OCI-LY3 (cell line): ENCODE measurements at regions not wholly inside any gene's neighbourhood (a gene's known extent, or its start where the extent isn't known, plus 50 kb on each side); places are given as distances from the start of the nearest gene placed in this dataset.

ENCODE experiments used
- H2AFZ ChIP-seq: fragments of 200-600, 300-600 bp; shearing (Covaris generic); 2 replicates; pipeline ENCODE4 v1.6.0; 2014; ENCODE audit warnings: antibody characterized with exemption, low read depth, low read length
- H3K27ac ChIP-seq: fragments of 200-600, 300-600 bp; sonication (generic); 2 replicates; pipeline ENCODE4 v1.5.1; 2014; ENCODE audit warnings: mild to moderate bottlenecking, low read length, moderate library complexity, mixed read lengths
- H3K27me3 ChIP-seq: fragments of 200-600, 300-600 bp; sonication (generic); 2 replicates; pipeline ENCODE4 v1.6.1; 2014; ENCODE audit warnings: low read depth, low read length, mixed read lengths
- H3K36me3 ChIP-seq: fragments of 200-600, 300-600 bp; sonication (generic); replicated peaks from 2 replicates; pipeline ENCODE3; 2014; ENCODE audit warnings: low read depth, low read length, mixed read lengths
- H3K4me1 ChIP-seq: fragments of 300-600, 200-600 bp; sonication (generic); 2 replicates; pipeline ENCODE4 v1.6.1; 2014; ENCODE audit warnings: low read length, mixed read lengths
- H3K4me2 ChIP-seq: fragments of 200-600, 300-600 bp; sonication (generic); 2 replicates; pipeline ENCODE4 v1.6.1; 2014; ENCODE audit warnings: low read length, mixed read lengths
- H3K4me3 ChIP-seq: fragments of 300-600, 200-600 bp; sonication (generic); 2 replicates; pipeline ENCODE4 v1.5.1; 2014; ENCODE audit warnings: antibody characterized with exemption, mild to moderate bottlenecking, low read length, moderate library complexity
- H3K79me2 ChIP-seq: fragments of 300-600, 200-600 bp; shearing (Covaris generic); 2 replicates; pipeline ENCODE4 v1.6.1; 2014; ENCODE audit warnings: mild to moderate bottlenecking, low read length, mixed read lengths
- H3K9ac ChIP-seq: fragments of 300-600, 200-600 bp; shearing (Covaris generic); 2 replicates; pipeline ENCODE4 v1.6.0; 2014; ENCODE audit warnings: mild to moderate bottlenecking, low read length, moderate library complexity
- H3K9me3 ChIP-seq: fragments of 200-600, 300-600 bp; shearing (Covaris generic); 2 replicates; pipeline ENCODE4 v1.6.1; 2014; ENCODE audit warnings: low read length, mixed read lengths; ENCODE audit not compliant: insufficient read depth
- H4K20me1 ChIP-seq: fragments of 200-600, 300-600 bp; sonication (generic); 2 replicates; pipeline ENCODE4 v1.6.1; 2016; ENCODE audit warnings: low read length, mixed read lengths; ENCODE audit not compliant: insufficient read depth
- EZH2phosphoT487 ChIP-seq: fragments of 200-600 bp; shearing (Covaris generic); IDR thresholded peaks from 2 replicates; pipeline ENCODE4 v1.6.1; 2018; ENCODE audit warnings: antibody characterized with exemption, mixed run types, low read depth
- TF ChIP-seq, protein P1 (sequence below): fragments of 200-600, 300-600 bp; sonication (generic); IDR thresholded peaks from 2 replicates; pipeline ENCODE4 v1.5.1; 2014; ENCODE audit warnings: antibody characterized with exemption, low read length, low read depth

- no peak overlapping the region for H3K4me2 ChIP-seq
- H2AFZ ChIP-seq, result no peak overlapping the region
- H3K27me3 ChIP-seq, result no peaks in the 10 kb centered on the region
- H3K9me3 ChIP-seq, result no peaks in the 10 kb centered on the region
- no peaks in the 10 kb centered on the region for H3K36me3 ChIP-seq
- no peak overlapping the region for H3K9ac ChIP-seq
- H3K4me1 ChIP-seq, result no peaks in the 10 kb centered on the region
- no peak overlapping the region for H3K4me3 ChIP-seq
- H3K27ac ChIP-seq, result no peak overlapping the region
- no peaks in the 10 kb centered on the region for H4K20me1 ChIP-seq
- TF ChIP-seq, protein P1, sequence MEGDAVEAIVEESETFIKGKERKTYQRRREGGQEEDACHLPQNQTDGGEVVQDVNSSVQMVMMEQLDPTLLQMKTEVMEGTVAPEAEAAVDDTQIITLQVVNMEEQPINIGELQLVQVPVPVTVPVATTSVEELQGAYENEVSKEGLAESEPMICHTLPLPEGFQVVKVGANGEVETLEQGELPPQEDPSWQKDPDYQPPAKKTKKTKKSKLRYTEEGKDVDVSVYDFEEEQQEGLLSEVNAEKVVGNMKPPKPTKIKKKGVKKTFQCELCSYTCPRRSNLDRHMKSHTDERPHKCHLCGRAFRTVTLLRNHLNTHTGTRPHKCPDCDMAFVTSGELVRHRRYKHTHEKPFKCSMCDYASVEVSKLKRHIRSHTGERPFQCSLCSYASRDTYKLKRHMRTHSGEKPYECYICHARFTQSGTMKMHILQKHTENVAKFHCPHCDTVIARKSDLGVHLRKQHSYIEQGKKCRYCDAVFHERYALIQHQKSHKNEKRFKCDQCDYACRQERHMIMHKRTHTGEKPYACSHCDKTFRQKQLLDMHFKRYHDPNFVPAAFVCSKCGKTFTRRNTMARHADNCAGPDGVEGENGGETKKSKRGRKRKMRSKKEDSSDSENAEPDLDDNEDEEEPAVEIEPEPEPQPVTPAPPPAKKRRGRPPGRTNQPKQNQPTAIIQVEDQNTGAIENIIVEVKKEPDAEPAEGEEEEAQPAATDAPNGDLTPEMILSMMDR, result no peak
- TF ChIP-seq EZH2phosphoT487, result no peak
- H3K79me2 ChIP-seq, result no peaks in the 10 kb centered on the region
Measured at GRCh38 chr2:188217264-188217663, 74.4 kb upstream of the GULP1 start.

GRCh38 chr2:188219541-188219940 is 72.1 kb upstream of the GULP1 start:
- Histone ChIP-seq H3K27ac (no peak overlapping the region), H3K36me3 (no peaks in the 10 kb centered on the region), H3K4me2 (no peak overlapping the region), H2AFZ (no peak overlapping the region), H4K20me1 (no peaks in the 10 kb centered on the region), H3K4me1 (no peaks in the 10 kb centered on the region), H3K27me3 (no peaks in the 10 kb centered on the region), H3K79me2 (no peaks in the 10 kb centered on the region), H3K4me3 (no peak overlapping the region), H3K9ac (no peak overlapping the region), H3K9me3 (no peaks in the 10 kb centered on the region)
- TF ChIP-seq, protein P1, result no peak
- no peak for TF ChIP-seq EZH2phosphoT487

- no peaks in the 10 kb centered on the region for H4K20me1 ChIP-seq
- no peak overlapping the region for H2AFZ ChIP-seq
- H3K4me2 ChIP-seq, result no peak overlapping the region
- no peak overlapping the region for H3K27ac ChIP-seq
- no peak overlapping the region for H3K4me3 ChIP-seq
- H3K36me3 ChIP-seq, result no peaks in the 10 kb centered on the region
- no peaks in the 10 kb centered on the region for H3K27me3 ChIP-seq
- TF ChIP-seq EZH2phosphoT487, result no peak
- TF ChIP-seq, protein P1, result no peak
- H3K79me2 ChIP-seq, result no peaks in the 10 kb centered on the region
- H3K4me1 ChIP-seq, result no peaks in the 10 kb centered on the region
- no peak overlapping the region for H3K9ac ChIP-seq
- H3K9me3 ChIP-seq, result no peaks in the 10 kb centered on the region
Measured at GRCh38 chr2:188220535-188220934, 71.1 kb upstream of the GULP1 start.

- H3K4me1 ChIP-seq, result no peaks in the 10 kb centered on the region
- H3K36me3 ChIP-seq, result no peaks in the 10 kb centered on the region
- H4K20me1 ChIP-seq, result no peaks in the 10 kb centered on the region
- H3K27ac ChIP-seq, result no peak overlapping the region
- no peak overlapping the region for H2AFZ ChIP-seq
- no peak overlapping the region for H3K9ac ChIP-seq
- H3K79me2 ChIP-seq, result no peaks in the 10 kb centered on the region
- H3K27me3 ChIP-seq, result no peaks in the 10 kb centered on the region
- H3K4me2 ChIP-seq, result no peak overlapping the region
- no peak for TF ChIP-seq EZH2phosphoT487
- TF ChIP-seq, protein P1, result no peak
- H3K9me3 ChIP-seq, result no peaks in the 10 kb centered on the region
- no peak overlapping the region for H3K4me3 ChIP-seq
Measured at GRCh38 chr2:188227713-188228112, 64.0 kb upstream of the GULP1 start.
